Cardiac muscle cell (in vitro differentiated cells and primary cell): ENCODE measurements at regions not wholly inside any gene's neighbourhood (a gene's known extent, or its start where the extent isn't known, plus 50 kb on each side); places are given as distances from the start of the nearest gene placed in this dataset.

Source experiments
- DNase-seq, 2 donors: peaks; one replicate each; pipeline versions ENCODE4 v3.0.0 to v3.0.0-alpha.2; 2010 to 2017; ENCODE audit warnings: low read depth in 1 of 2, low spot score in 1 of 2
- H3K27ac ChIP-seq: fragments of 200-600 bp; sonication (generic); 2 replicates; pipeline ENCODE4 v1.5.1; 2016
- H3K27me3 ChIP-seq: fragments of 200-600 bp; sonication (generic); 2 replicates; pipeline ENCODE4 v1.6.0; 2016; ENCODE audit warnings: control low read depth
- H3K36me3 ChIP-seq: fragments of 200-600 bp; sonication (generic); 2 replicates; pipeline ENCODE4 v1.5.1; 2016; ENCODE audit warnings: control low read depth
- H3K4me1 ChIP-seq: fragments of 200-600 bp; sonication (generic); 2 replicates; pipeline ENCODE4 v1.8.1; 2017; ENCODE audit warnings: low read depth, mild to moderate bottlenecking, mixed run types
- H3K4me3 ChIP-seq: fragments of 200-600 bp; sonication (generic); 2 replicates; pipeline ENCODE4 v1.5.1; 2016; ENCODE audit warnings: mild to moderate bottlenecking
- H3K9me3 ChIP-seq: fragments of 200-600 bp; sonication (generic); 2 replicates; pipeline ENCODE4 v1.5.1; 2017; ENCODE audit warnings: low read depth, mild to moderate bottlenecking, control low read depth
- CTCF ChIP-seq: IDR thresholded peaks from 2 replicates; pipeline ENCODE4 v1.5.1; 2012; ENCODE audit warnings: low read depth, mild to moderate bottlenecking, low read length

GRCh38 chr5:162886717-162887116 lies 550.7 kb upstream of the CCNG1 start:
- no peak overlapping the region for H3K4me3 ChIP-seq
- no peaks in the 10 kb centered on the region for H3K9me3 ChIP-seq
- no peak overlapping the region for H3K27ac ChIP-seq
- H3K4me1 ChIP-seq, result no peaks in the 10 kb centered on the region
- H3K36me3 ChIP-seq, result no peaks in the 10 kb centered on the region
- DNase-seq, result no peak
- no peak for TF ChIP-seq CTCF
- no peaks in the 10 kb centered on the region for H3K27me3 ChIP-seq

GRCh38 chr5:162888268-162888667 lies 549.1 kb upstream of the CCNG1 start:
- Histone ChIP-seq H3K4me3 (no peak overlapping the region), H3K27ac (no peak overlapping the region), H3K9me3 (no peaks in the 10 kb centered on the region), H3K4me1 (no peaks in the 10 kb centered on the region), H3K36me3 (no peaks in the 10 kb centered on the region), H3K27me3 (no peaks in the 10 kb centered on the region)
- TF ChIP-seq CTCF, result no peak
- no peak for DNase-seq

DNA sequence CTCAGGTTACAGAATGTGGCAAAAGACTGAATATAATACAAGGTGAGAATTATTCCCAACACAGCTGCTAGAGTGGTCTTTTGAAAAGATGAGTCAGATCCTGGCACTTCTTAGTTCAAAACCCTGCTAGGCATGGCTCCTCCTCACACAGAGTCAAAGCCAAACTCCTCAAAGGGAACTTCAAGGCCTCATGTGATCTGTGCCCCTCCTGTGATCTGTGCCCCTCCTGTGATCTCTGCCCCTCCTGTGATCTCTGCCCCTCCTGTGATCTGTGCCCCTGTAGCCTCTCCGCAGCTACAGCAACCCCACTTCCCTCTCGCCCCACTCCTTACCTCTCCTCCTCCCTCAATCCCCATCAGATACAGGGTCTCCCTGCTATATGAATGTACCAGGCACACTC lies 525.5 kb upstream of the CCNG1 start:
- Histone ChIP-seq H3K4me1 (no peaks in the 10 kb centered on the region), H3K9me3 (no peaks in the 10 kb centered on the region), H3K27me3 (no peaks in the 10 kb centered on the region), H3K4me3 (no peak overlapping the region), H3K27ac (no peak overlapping the region), H3K36me3 (no peaks in the 10 kb centered on the region)
- no peak for DNase-seq
- no peak for TF ChIP-seq CTCF

DNA sequence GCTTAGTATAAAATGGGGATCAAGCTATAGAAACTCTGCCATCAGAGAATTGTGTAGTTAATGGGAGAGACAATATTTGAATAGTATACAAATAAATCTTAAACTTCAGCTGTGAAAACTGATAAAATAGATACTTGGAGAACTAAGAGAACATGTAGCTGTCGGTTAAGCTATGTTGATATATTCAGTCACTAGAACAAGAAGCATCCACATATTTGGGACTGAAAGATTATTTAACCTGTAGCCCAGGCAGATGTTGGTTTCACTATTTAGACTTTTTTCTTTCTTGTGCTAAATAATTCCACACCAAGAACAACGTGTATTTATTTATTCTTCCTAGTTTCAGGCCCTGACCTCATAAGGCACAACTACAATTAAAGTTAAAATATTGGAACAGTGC lies 521.0 kb upstream of the CCNG1 start:
- no peak overlapping the region for H3K4me3 ChIP-seq
- no peak for TF ChIP-seq CTCF
- no peaks in the 10 kb centered on the region for H3K27me3 ChIP-seq
- H3K27ac ChIP-seq, result no peak overlapping the region
- H3K9me3 ChIP-seq, result no peaks in the 10 kb centered on the region
- DNase-seq, result no peak
- H3K36me3 ChIP-seq, result no peaks in the 10 kb centered on the region
- no peaks in the 10 kb centered on the region for H3K4me1 ChIP-seq

GRCh38 chr5:162929104-162929503 lies 508.3 kb upstream of the CCNG1 start:
- Histone ChIP-seq H3K27ac (no peak overlapping the region), H3K4me3 (no peak overlapping the region), H3K36me3 (no peaks in the 10 kb centered on the region), H3K9me3 (no peaks in the 10 kb centered on the region), H3K4me1 (no peaks in the 10 kb centered on the region), H3K27me3 (no peaks in the 10 kb centered on the region)
- no peak for DNase-seq
- no peak for TF ChIP-seq CTCF

DNA sequence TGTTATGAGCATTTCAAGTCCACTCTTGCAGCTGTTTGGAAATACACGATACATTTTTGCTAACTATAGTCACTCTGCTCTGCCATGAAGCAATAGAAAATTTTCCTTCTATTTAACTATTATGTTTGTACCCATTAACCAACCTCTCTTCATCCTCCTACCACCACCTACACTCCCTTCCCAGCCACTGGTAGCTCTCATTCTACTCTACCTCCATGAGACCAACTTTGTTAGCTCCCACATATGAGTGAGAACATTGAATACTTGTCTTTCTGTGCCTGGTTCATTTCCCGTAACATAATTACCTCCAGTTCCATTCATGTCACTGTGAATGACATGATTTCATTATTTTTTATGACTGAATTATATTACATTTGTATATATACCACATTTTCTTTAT lies 505.9 kb upstream of the CCNG1 start:
- DNase-seq, result no peak
- Histone ChIP-seq H3K4me3 (no peak overlapping the region), H3K9me3 (no peaks in the 10 kb centered on the region), H3K27me3 (no peaks in the 10 kb centered on the region), H3K4me1 (no peaks in the 10 kb centered on the region), H3K36me3 (no peaks in the 10 kb centered on the region), H3K27ac (no peak overlapping the region)
- no peak for TF ChIP-seq CTCF
